HEK293 (cell line): ENCODE measurements at regions not wholly inside any gene's neighbourhood (a gene's known extent, or its start where the extent isn't known, plus 50 kb on each side); places are given as distances from the start of the nearest gene placed in this dataset.

Experiments
- CTCF ChIP-seq: fragments of 450-650 bp; formaldehyde crosslinking; IDR thresholded peaks from 2 replicates; pipeline ENCODE4 v1.5.1; 2016; ENCODE audit warnings: missing biosample characterization, missing genetic modification characterization
- HOXA7 ChIP-seq: sonication (generic); formaldehyde crosslinking; IDR thresholded peaks from 2 replicates; pipeline ENCODE4 v1.8.1; 2022; ENCODE audit warnings: missing genetic modification reagents, borderline replicate concordance
- PBX3 ChIP-seq: sonication (generic); formaldehyde crosslinking; IDR thresholded peaks from 2 replicates; pipeline ENCODE4 v1.8.1; 2022; ENCODE audit warnings: mild to moderate bottlenecking, moderate library complexity, missing genetic modification reagents
- PRDM10 ChIP-seq: fragments of 450-650 bp; formaldehyde crosslinking; IDR thresholded peaks from 2 replicates; pipeline ENCODE4 v1.5.1; 2016; ENCODE audit warnings: missing biosample characterization, missing genetic modification characterization
- REST ChIP-seq: fragments of 450-650 bp; formaldehyde crosslinking; IDR thresholded peaks from 2 replicates; pipeline ENCODE4 v1.5.1; 2016; ENCODE audit warnings: missing biosample characterization, missing genetic modification characterization
- ZBTB20 ChIP-seq: fragments of 450-650 bp; formaldehyde crosslinking; IDR thresholded peaks from 2 replicates; pipeline ENCODE4 v1.5.1; 2016; ENCODE audit warnings: missing biosample characterization, missing genetic modification characterization
- ZBTB44 ChIP-seq: fragments of 450-650 bp; IDR thresholded peaks from 2 replicates; pipeline ENCODE4 v1.5.1; 2018; ENCODE audit warnings: missing biosample characterization, mild to moderate bottlenecking, missing genetic modification characterization
- ZNF114 ChIP-seq: fragments of 450-650 bp; formaldehyde crosslinking; IDR thresholded peaks from 2 replicates; pipeline ENCODE4 v1.5.0; 2017; ENCODE audit warnings: missing biosample characterization, missing genetic modification characterization
- ZNF274 ChIP-seq, 2 experiments: fragments of 200-500 bp in 1 of 2; fragments of 450-650 bp in 1 of 2; sonication (Bioruptor generic) in 1 of 2; formaldehyde crosslinking in 1 of 2; IDR thresholded peaks; 2 replicates each; pipeline versions ENCODE4 v1.5.1 to v1.6.1; 2014 to 2016; ENCODE audit warnings: borderline replicate concordance in 1 of 2, inconsistent platforms in 1 of 2, low read length in 1 of 2, missing biosample characterization in 1 of 2, missing genetic modification characterization in 1 of 2
- ZNF280D ChIP-seq: fragments of 450-650 bp; formaldehyde crosslinking; IDR thresholded peaks from 2 replicates; pipeline ENCODE4 v1.5.1; 2016; ENCODE audit warnings: missing biosample characterization, missing genetic modification characterization
- ZNF571 ChIP-seq: fragments of 450-650 bp; formaldehyde crosslinking; IDR thresholded peaks from 2 replicates; pipeline ENCODE4 v1.5.0; 2017; ENCODE audit warnings: missing biosample characterization, missing genetic modification characterization

GRCh38 chr5:102138243-102138653 lies 157.8 kb downstream of the SLCO4C1 start:
- TF ChIP-seq ZNF280D (tag by site-specific recombination): no peak
- no peak for TF ChIP-seq PRDM10 (tag by site-specific recombination)
- TF ChIP-seq ZNF114 (tag by site-specific recombination): no peak
- no peak for TF ChIP-seq PBX3 (CRISPR knock-in tag)
- TF ChIP-seq ZBTB44 (tag by site-specific recombination): no peak
- no peak for TF ChIP-seq CTCF (tag by site-specific recombination)
- TF ChIP-seq HOXA7: no peak
- no peak for TF ChIP-seq ZBTB20 (tag by site-specific recombination)
- TF ChIP-seq ZNF274 (IDR thresholded peaks at IDR 0.05; ENCODE audit: low read length): no peak
- no peak for TF ChIP-seq ZNF274 (tag by site-specific recombination; IDR thresholded peaks at IDR 0.05; ENCODE audit: borderline replicate concordance)
- TF ChIP-seq ZNF571 (tag by site-specific recombination): no peak
- TF ChIP-seq REST (tag by site-specific recombination): no peak
